ENCODE measurements at regions not wholly inside any gene's neighbourhood (a gene's known extent, or its start where the extent isn't known, plus 50 kb on each side); places are given as distances from the start of the nearest gene placed in this dataset.
A peak's percentile ranks its signal among the peaks of the same experiment; 100 is the strongest.

DNA sequence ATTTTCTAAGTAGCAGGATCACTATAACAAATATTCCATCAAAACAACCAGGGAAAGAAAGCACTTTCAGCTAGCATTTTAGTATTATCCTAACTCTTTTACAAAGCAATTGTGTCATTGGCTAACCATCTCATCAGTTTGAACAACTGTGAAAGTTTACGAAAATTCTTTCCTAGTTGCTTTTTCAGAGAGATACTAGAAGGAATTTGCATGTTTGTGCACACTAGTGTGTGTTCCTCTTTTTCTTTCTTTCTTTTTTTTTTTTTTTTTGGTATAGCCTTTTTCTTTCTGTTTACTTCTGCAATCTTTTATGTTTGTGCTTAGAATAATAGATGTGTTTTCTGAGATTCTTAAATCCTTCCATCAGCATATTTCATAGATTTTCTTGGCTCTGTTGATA is 124.7 kb upstream of the SEMA6A start:
- FAIRE-seq, result no peak
- CTCF ChIA-PET, result no interaction called here
- no peak for TF ChIP-seq SMARCA5 (IDR thresholded peaks at IDR 0.05)
- TF ChIP-seq, protein P1, sequence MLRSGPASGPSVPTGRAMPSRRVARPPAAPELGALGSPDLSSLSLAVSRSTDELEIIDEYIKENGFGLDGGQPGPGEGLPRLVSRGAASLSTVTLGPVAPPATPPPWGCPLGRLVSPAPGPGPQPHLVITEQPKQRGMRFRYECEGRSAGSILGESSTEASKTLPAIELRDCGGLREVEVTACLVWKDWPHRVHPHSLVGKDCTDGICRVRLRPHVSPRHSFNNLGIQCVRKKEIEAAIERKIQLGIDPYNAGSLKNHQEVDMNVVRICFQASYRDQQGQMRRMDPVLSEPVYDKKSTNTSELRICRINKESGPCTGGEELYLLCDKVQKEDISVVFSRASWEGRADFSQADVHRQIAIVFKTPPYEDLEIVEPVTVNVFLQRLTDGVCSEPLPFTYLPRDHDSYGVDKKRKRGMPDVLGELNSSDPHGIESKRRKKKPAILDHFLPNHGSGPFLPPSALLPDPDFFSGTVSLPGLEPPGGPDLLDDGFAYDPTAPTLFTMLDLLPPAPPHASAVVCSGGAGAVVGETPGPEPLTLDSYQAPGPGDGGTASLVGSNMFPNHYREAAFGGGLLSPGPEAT (IDR thresholded peaks at IDR 0.05; ENCODE audit: low read depth), result peak; percentile 52; the same call in 1 of the 2 replicates
- TF ChIP-seq RFX5 (IDR thresholded peaks at IDR 0.05; ENCODE audit: low read depth, low read length), result no peak
- TF ChIP-seq GABPA (IDR thresholded peaks at IDR 0.05; ENCODE audit: low read depth), result no peak
- no peak for TF ChIP-seq PAX5 (IDR thresholded peaks at IDR 0.05; ENCODE audit: borderline replicate concordance, low read depth, low read length)
- TF ChIP-seq RBBP5 (conservative IDR thresholded peaks at IDR 0.05), result no peak
- TF ChIP-seq, protein P2, sequence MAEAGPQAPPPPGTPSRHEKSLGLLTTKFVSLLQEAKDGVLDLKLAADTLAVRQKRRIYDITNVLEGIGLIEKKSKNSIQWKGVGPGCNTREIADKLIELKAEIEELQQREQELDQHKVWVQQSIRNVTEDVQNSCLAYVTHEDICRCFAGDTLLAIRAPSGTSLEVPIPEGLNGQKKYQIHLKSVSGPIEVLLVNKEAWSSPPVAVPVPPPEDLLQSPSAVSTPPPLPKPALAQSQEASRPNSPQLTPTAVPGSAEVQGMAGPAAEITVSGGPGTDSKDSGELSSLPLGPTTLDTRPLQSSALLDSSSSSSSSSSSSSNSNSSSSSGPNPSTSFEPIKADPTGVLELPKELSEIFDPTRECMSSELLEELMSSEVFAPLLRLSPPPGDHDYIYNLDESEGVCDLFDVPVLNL (IDR thresholded peaks at IDR 0.05; ENCODE audit: low read depth, low read length), result no peak
- TF ChIP-seq, protein P3, sequence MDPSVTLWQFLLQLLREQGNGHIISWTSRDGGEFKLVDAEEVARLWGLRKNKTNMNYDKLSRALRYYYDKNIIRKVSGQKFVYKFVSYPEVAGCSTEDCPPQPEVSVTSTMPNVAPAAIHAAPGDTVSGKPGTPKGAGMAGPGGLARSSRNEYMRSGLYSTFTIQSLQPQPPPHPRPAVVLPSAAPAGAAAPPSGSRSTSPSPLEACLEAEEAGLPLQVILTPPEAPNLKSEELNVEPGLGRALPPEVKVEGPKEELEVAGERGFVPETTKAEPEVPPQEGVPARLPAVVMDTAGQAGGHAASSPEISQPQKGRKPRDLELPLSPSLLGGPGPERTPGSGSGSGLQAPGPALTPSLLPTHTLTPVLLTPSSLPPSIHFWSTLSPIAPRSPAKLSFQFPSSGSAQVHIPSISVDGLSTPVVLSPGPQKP (IDR thresholded peaks at IDR 0.05; ENCODE audit: low read depth, low read length), result no peak
- no peak for TF ChIP-seq TBL1XR1 (IDR thresholded peaks at IDR 0.05; ENCODE audit: low read depth, low read length)
- TF ChIP-seq ATF7 (IDR thresholded peaks at IDR 0.05; ENCODE audit: low read depth), result peak; percentile 25; the same call in 1 of the 2 replicates
- TF ChIP-seq SIX5 (IDR thresholded peaks at IDR 0.05; ENCODE audit: low read depth, low read length, severe bottlenecking), result no peak
- no peak for TF ChIP-seq EP300 (IDR thresholded peaks at IDR 0.05; ENCODE audit: borderline replicate concordance in 1 of 2, control insufficient read depth in 1 of 2, low read depth in 2 of 2, low read length in 2 of 2)
- no peak for TF ChIP-seq CHD4 (IDR thresholded peaks at IDR 0.05)
- peak; percentile 21; the same call in 1 of the 2 replicates for TF ChIP-seq NBN (IDR thresholded peaks at IDR 0.05)
- TF ChIP-seq CBX5 (IDR thresholded peaks at IDR 0.05; ENCODE audit: low read depth), result no peak
- TF ChIP-seq MXI1 (IDR thresholded peaks at IDR 0.05; ENCODE audit: low read depth, low read length), result no peak
- TF ChIP-seq, protein P4, sequence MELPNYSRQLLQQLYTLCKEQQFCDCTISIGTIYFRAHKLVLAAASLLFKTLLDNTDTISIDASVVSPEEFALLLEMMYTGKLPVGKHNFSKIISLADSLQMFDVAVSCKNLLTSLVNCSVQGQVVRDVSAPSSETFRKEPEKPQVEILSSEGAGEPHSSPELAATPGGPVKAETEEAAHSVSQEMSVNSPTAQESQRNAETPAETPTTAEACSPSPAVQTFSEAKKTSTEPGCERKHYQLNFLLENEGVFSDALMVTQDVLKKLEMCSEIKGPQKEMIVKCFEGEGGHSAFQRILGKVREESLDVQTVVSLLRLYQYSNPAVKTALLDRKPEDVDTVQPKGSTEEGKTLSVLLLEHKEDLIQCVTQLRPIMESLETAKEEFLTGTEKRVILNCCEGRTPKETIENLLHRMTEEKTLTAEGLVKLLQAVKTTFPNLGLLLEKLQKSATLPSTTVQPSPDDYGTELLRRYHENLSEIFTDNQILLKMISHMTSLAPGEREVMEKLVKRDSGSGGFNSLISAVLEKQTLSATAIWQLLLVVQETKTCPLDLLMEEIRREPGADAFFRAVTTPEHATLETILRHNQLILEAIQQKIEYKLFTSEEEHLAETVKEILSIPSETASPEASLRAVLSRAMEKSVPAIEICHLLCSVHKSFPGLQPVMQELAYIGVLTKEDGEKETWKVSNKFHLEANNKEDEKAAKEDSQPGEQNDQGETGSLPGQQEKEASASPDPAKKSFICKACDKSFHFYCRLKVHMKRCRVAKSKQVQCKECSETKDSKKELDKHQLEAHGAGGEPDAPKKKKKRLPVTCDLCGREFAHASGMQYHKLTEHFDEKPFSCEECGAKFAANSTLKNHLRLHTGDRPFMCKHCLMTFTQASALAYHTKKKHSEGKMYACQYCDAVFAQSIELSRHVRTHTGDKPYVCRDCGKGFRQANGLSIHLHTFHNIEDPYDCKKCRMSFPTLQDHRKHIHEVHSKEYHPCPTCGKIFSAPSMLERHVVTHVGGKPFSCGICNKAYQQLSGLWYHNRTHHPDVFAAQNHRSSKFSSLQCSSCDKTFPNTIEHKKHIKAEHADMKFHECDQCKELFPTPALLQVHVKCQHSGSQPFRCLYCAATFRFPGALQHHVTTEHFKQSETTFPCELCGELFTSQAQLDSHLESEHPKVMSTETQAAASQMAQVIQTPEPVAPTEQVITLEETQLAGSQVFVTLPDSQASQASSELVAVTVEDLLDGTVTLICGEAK (IDR thresholded peaks at IDR 0.05; ENCODE audit: borderline replicate concordance), result no peak

More for the DNA sequence above, 124.7 kb upstream of the SEMA6A start:
- in situ Hi-C loops (cut with MboI) (no loop called here), intact Hi-C loops (cut with micrococcal nuclease; ENCODE audit: unreplicated experiment) (no loop called here)
- ATAC-seq, result peak; percentile 39
- POLR2A ChIA-PET, result interaction anchor here (0.6 to 0.7 kb wide), 2 partner anchors 17 to 22 kb away, joined by 3 to 4 read pairs; no protein-coding TSS in a partner anchor
- 0% methylated on average over 1 of the region's 1 CpG for WGBS (ENCODE audit: insufficient coverage, insufficient replicate concordance, low lambda C conversion rate, missing lambda C conversion rate)
- H3K4me3 ChIP-seq, result no peak overlapping the region
- no peaks in the 10 kb centered on the region; the same call in 2 of the 3 replicates for H3K9me3 ChIP-seq (replicated peaks; ENCODE audit: control insufficient read depth, insufficient read depth, low read length)
- RAD21 ChIA-PET (ENCODE audit: unreplicated experiment), result interaction anchor here (1.4 to 9.8 kb wide), 2 partner anchors 49 to 65 kb away, joined by 3 to 134 read pairs; no protein-coding TSS in a partner anchor
- H3K36me3 ChIP-seq (ENCODE audit: control insufficient read depth in 2 of 2, insufficient read depth in 2 of 2, low read length in 1 of 2), result no peaks in the 10 kb centered on the region
- H2AFZ ChIP-seq (ENCODE audit: control insufficient read depth, low read depth, low read length), result peak overlapping the region; percentile 15; the same call in 1 of the 2 replicates
- H3K27ac ChIP-seq (ENCODE audit: control insufficient read depth, insufficient read depth), result no peak overlapping the region
- H4K20me1 ChIP-seq (ENCODE audit: control insufficient read depth, insufficient read depth), result no peaks in the 10 kb centered on the region
- SMC1A ChIA-PET (ENCODE audit: uncharacterized antibody, unreplicated experiment), result interaction anchor here (0.6 to 1.1 kb wide), 4 partner anchors 8 to 249 kb away, joined by 3 read pairs; no protein-coding TSS in a partner anchor
- H3K4me1 ChIP-seq (ENCODE audit: control insufficient read depth, insufficient read depth, low read length), result peaks cover 40% of the 10 kb centered on the region
- H3K9ac ChIP-seq (ENCODE audit: control insufficient read depth, insufficient read depth, low read length), result no peak overlapping the region
- no peaks in the 10 kb centered on the region for H3K79me2 ChIP-seq (ENCODE audit: control insufficient read depth, insufficient read depth, low read length)
- DNase-seq (ENCODE audit: low read depth, low spot score), result no peak
- no peaks in the 10 kb centered on the region for H3K27me3 ChIP-seq (replicated peaks in 1 of 2; ENCODE audit: control insufficient read depth in 2 of 2, insufficient read depth in 2 of 2, low read length in 1 of 2)
- BruUV-seq (replicated peaks), result no TSS peak
- H3K4me2 ChIP-seq (ENCODE audit: control insufficient read depth, insufficient read depth), result peak overlapping the region; percentile 44

All from GM12878 (cell line).